ENCODE measurements at regions not wholly inside any gene's neighbourhood (a gene's known extent, or its start where the extent isn't known, plus 50 kb on each side); places are given as distances from the start of the nearest gene placed in this dataset.

GRCh38 chr11:38323961-38324761, 1726.1 kb upstream of the RAG2 start:
- TF ChIP-seq, protein P1, sequence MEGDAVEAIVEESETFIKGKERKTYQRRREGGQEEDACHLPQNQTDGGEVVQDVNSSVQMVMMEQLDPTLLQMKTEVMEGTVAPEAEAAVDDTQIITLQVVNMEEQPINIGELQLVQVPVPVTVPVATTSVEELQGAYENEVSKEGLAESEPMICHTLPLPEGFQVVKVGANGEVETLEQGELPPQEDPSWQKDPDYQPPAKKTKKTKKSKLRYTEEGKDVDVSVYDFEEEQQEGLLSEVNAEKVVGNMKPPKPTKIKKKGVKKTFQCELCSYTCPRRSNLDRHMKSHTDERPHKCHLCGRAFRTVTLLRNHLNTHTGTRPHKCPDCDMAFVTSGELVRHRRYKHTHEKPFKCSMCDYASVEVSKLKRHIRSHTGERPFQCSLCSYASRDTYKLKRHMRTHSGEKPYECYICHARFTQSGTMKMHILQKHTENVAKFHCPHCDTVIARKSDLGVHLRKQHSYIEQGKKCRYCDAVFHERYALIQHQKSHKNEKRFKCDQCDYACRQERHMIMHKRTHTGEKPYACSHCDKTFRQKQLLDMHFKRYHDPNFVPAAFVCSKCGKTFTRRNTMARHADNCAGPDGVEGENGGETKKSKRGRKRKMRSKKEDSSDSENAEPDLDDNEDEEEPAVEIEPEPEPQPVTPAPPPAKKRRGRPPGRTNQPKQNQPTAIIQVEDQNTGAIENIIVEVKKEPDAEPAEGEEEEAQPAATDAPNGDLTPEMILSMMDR (IDR thresholded peaks at IDR 0.05): no peak
- no peak for TF ChIP-seq EP300 (IDR thresholded peaks at IDR 0.05)
- TF ChIP-seq POLR2A (IDR thresholded peaks at IDR 0.05): no peak

Measured in ovary (tissue), 3 donors.